ENCODE measurements at regions not wholly inside any gene's neighbourhood (a gene's known extent, or its start where the extent isn't known, plus 50 kb on each side); places are given as distances from the start of the nearest gene placed in this dataset.

DNA sequence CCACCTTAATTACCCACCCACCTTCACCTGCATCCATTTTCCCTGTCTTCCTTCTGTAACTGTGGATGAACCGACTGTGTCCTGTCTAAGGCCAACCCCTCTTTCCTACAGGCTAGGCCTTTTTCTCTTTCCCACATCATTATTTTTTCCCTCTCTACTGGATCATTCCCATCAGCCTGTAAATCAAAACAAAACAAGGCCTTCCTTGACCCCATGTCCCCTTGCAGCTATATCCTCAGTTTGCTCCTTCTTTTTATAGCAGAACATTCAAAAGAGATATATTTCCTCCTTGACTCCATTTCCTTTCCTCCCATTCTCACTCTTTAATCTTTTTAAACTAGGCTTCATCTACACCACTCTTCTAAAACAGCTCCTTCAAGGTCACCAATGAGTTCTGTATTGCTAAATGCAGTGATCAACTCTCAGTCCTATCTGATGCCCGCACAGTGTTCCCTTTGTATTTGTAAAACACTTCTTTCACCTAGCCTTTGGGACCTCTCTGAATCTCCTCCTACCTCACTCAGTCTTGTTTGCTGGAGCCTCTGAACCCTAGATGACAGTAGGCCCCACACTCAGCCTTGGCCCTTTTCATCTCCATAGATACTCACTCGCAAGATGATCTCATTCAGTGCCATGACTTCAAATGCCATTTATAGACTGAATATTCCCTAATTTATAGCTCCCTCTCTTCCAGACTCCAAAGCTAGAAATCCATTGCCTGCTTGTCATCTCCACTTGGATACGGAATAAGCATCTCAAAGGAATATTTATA, 55.7 kb downstream of the CXCR4 start:
- DNase-seq = no peak

DNA sequence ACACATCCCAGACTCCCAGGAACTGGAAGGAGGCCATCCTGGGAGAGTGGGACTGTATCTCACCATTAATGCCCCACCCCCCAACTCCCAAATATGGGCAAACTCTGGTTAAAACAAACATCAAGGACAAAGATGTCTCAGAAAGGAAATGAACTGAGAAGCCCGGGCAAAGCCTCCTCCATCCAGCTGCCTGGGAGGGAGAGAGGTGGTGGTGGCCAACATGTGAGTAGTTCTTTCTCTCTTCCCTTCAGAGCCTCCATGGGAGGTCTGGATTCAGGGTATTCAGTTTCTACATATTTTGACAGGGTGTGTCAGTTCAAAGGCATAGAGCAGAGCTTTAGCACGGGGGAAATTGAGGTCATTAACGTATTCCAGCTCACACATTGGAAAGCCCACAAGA, 57.5 kb downstream of the CXCR4 start:
- peak; percentile 30 for DNase-seq

DNA sequence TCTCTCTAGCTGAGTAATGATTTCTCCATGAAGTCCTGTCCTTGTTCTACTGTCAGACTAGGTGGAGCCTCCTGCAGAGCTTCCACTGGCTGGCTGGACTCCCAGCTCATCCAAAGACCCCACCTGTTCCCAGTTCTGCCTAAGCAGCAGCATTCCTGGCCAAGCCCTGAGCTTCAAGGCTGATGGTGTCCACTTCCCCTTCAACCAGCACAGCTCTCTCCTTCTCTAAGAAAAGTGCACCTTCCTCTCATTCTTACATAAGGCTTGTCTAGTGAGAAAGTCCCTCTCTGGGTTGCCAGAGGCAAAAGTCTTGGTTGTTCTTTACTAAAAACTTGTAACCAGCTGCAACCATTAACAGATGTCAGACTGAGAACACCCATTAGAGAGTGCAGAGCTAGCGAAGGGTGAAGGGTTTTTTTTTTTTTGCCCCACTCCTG, 58.9 kb downstream of the CXCR4 start:
- DNase-seq = no peak

DNA sequence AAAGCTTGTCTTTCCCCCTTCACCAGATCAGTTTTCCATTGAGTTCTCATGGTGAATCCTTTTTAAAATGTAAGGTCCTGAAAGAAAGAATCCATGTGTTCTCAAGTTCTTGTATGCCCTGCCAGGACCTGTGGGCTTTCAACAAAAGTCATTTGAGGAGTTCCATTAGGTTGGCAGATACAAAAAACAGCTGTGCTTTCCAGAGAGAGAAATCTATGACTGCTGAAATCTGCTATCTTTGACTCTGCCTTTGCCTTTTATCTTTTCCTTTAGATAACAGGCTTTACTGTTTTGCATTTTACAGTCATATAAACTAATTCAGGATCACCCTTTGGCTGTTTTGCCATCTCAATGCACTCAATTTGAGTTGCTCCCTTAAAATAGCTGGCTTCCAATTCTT, 59.7 kb downstream of the CXCR4 start:
- DNase-seq = no peak

DNA sequence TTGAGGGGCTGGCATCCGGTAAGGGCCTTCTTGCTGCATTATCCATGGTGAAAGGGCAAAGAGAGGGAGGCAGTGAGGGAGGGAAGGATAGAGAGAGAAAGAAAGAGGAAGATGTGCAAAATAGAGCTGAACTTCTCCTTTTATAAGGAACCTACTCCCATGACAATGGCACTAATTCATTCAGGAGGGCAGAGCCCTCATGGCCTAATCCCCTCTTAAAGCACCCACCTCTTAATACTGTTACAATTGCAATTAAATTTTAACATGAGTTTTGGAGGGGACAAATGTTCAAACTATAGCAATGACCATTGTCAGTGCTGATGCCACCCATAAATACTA, 60.2 kb downstream of the CXCR4 start:
- DNase-seq = no peak

DNA sequence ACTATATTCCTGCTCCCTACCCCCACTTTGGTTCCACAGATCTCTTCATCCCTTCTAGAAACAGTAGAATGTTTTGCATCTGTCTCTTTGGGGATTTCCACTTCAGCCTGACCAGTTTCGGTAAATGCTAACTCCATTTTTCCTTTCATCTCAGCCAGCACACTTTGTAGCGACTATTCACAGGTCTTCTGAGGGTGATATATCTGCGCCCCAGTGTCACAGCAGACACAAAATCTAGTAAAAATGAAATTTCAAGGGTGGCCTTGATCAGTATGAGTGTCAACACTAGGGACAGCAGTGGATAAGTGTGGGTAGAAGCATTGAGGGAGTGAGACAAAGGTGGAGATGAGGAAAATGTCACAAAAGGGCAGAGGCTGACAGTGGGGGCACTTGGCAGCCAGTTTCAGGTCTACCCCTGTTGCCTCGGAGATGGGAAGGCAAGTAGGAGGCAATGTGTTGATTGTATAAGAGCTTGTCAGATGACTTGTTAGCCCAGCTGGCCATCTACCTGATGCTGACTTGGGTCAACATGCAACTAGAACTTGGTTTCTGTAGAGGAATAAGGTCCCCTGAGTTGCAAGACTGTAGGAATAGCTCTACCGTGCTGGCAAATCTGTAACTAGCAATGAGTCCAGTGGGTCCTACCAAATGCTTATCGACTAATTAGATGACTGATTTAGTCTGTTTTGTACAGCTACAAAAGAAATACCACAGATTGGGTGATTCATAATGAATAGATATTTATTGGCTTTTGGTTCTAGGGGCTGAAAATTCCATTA, 60.7 kb downstream of the CXCR4 start:
- DNase-seq = no peak

DNA sequence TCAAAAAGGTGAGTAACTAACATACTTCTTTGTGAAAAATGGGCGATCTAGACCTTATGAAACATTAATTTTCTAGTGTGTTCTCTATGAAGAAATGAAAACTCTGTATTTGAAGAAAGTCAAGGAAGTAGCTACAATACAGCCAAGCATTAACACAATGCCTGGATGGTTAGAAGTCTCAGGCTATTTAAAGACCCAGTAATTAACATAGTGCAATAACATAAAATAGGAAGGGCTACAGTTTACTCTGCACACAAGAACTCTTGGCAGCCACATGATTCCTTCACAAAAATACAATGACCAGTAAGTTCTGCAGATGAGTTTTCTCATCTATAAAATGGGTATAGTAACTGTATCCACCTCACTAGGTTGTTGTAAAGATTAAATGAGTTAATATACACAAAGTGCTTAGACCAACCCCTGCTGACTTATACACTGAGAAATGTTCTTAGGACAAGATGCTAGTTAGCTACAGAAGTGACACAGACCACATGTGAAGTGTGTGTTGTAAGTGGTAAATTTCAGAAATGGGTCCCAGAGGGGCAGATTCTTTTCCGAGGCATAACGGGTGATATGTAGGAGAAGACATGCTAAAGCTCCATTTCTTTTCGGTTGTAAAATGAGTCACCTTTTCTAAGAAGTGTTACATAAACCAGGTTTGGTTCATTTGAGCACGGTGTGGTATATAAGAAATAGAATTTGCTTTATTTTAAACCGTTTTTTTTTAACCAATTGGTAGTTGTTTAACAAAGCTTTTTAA, 61.8 kb downstream of the CXCR4 start:
- DNase-seq = no peak

DNA sequence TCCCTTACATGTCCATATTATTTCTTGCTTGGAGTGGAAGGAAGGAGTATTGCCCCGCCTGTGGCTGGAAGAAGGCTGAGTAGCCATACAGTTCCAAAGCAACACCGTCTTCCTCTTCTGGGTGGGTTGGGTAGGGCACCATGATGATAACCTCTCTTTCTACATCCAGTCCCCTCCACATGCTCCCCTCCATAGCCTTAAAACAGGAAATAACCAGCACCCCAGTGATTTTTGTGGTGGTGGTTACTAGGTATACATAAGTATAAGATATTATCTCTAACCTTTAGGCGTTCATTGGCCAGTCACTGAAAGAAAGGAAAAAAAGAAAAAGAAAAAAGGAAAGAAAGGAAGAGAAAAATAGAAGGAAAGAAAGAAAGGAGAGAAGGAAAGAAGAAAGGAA, 63.1 kb downstream of the CXCR4 start:
- DNase-seq = no peak

DNA sequence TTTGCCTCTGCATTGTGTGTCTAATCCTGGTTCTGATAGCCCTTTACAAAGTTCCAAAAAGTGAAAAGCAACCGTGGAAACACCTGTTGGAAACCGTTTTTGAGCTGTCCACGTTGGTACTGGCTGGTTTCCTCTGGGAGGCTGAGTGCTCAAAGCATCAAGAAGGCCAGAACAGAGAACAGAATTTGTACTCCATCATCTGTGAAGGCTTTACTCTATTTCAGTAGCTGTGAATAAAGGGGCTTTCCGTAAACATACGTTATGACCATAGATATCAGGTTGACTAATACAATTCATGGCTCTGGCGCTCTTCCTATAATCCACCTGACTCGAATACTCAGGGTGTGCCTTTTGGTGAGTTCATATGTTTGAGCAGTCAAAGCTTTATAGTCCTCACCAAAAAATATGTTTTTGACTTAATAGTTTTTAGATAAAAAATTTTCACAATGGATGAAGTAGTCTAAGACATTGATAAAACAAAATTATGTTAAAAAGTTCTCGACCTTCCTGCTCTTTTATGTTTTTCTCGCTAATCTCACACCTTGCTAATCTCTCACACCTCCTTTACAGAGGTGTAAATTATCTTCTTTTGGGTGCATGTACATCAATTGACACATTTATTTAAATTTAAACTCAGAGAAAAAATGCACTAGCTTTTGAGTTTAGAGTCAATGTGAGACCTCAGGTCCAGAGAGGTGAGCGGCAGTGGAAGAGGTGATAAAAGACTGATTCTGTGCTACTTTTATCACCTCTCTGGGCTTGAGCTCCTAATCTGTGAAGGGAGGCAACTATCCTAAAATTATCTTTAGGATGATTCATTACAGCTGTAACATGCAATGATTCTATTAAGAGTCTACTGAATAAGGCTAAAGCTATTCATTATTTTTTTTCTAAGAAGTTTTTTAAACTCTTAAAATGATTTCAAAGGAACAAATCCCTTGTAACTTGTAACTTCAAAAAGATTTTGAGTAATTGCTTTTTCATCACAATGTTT, 65.3 kb downstream of the CXCR4 start:
- DNase-seq = no peak

DNA sequence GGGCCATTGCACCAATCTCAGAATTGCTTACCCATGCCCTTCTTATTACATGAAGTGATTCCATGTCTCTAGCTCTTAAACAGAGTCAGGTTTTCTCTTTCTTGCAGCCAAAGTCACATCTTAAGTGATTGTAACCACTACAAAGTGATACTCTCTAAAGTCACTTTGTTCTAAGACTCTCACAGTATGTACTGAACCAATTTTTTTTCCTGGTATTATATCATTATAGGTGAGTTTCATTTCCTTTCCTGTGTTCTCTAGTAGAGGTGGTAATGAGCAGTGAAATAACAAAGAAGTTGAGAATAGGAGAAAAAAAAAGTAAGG, 66.3 kb upstream of the DARS1 start:
- DNase-seq = no peak

DNA sequence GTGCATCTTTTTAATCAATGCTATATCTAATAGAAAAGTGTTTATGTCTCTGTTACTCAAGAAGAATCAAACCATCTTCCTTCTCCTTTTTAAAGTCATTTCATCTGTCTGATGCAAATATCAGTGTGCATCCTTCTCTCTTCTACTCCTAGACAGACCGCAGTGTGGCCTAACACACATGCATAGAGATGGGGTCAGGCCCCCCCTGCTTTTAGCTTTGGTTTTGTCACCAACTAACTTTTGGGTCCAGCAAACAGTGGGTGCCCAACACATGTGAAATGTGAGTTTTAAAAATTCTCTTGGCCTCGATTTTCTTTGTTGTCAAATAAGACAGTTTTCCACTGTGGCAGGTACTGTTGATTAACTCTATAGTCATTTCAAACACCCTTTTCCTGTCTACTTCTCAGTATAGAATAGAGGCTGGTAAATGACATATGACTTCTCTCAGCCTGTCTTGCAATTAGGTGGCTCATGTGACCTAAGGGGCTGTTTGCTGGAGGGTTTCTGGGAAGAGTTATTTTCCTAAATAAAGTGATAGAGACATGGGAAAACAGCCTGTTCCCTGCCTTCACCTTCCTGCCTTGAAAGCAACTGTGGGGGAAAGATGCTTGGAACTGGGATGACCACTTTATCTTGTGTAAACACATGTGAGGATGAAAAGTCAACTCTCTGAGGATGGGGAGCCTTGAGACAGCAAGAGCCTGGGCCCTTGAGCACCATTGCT, 65.7 kb upstream of the DARS1 start:
- DNase-seq = no peak

DNA sequence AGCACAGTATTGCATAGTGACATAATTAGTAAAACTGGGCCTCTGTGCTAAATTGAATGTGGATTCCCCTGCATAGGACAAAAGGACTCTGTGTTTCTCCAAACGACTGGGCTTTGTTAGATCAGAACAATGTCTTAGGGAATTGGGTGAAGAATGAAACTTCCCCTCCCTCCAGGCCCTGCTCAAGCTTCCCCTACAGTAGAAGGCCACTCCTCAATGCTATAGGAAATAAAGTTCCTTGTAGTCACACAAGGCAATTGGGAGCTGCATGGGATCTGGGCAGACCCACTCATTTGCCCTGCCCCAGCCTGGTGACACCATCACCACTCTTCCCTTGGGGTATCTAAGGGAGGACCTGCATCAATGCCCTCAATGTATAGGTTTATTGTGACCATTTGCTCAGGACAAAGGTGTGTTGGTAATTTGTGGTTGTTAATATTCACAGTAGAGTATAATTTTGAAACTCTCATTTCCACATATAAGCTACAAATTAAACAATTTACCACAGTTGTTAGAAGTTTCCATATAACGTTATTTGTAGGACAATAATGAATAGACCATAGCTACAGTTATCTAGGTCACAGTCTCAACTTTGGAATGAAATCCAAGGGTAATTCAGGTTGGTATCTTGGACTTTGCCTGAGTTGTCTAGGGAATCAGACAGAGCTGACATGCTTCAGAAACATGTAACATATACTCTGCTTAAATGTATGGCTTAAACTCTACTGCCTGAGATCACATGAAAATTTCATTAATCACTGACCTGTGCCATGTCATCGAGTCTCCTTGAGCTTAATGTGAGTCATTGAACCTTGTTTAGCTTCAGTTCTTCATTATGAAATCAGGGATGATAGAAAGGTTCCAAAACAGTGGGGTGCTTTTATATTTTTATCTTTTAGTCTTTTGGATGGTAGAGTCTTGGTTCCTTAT, 64.8 kb upstream of the DARS1 start:
- DNase-seq = no peak

DNA sequence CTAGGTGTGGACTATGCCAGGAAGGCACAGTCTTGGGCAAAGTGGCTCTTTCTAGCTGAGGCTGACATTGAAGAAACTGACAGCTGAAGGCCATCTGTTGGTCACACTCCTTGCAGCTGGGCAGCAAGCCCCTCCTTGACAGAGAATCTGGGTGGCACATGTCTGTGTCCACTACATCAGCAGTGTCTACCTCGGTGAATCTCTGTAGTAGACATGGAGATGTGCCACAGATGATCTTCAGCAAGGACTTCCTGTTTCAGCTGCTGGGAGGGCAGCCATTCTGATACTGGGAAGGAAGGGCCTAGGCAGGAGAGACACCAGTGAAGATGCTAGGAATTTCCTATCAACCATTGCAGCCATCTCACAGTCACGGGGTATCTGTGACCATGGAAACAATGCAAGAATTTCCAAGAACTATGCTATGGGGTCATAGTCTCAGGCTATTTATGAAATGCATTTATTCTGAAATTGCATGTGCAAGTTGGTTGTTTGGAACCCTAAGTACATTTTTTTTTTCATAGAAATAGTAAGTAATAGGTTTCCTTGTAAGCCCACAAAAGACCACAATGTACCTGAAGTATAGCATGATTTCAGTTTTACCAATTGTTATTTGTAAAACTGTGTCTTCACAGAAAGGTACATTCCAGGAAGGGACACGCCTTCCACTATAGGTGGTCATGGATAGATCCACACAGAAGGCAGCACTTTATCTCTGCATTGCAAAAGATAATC, 63.8 kb upstream of the DARS1 start:
- DNase-seq = no peak

DNA sequence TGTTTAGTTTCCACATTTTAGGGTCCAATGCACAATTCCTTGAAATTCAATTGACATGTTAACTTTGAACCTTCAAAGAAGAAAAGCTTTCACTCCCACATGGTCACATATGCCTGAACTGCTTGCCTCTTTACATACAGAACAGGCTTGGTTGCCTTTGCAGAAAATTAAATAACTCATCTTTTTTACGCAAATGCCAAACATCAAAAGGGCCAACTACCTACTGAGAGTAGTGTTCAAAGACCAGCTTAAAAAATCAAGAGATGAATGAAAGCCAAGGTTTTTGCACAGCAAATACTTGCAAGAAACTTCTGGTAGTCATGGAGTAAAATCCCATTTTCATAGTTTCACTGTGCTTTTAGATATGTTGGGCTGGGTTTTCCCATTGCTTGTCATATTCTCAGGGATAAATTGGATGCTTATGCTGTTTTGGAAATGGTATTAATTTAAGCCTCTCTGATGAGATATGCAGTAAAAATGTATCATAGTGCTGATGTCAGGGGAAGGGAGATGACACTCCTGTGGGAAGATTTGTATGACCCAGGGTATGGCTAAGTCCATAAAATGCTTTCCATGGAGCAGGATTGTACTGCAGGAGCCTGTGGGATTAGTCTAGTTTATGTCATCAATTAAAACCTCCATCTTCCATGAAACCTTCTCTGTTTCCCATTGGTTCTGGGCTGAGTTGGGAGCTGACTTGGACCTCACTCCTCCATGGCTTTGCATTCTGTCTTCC, 60.6 kb upstream of the DARS1 start:
- peak; percentile 37 for DNase-seq

DNA sequence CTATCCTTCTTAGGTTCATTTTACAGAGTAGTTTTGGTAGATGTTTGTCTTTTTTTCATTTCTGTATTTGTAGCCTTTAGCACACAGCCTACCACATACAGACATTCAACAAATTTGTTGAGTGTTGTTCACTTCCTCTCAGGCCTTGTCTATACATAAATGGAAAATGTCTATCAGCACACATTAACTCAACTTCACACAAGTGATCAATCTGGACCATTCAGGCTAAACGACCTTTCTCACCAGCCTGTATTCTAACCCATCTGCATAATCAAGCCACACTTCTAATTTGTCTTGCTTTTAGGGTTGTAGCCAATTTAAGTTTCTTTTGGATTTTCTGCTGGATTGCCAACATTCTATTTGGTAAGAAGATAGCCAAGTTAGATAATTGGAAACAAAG, 59.9 kb upstream of the DARS1 start:
- no peak for DNase-seq

Measured in fibroblast of skin of scalp (primary cell).